HEK293T (cell line): ENCODE measurements at regions not wholly inside any gene's neighbourhood (a gene's known extent, or its start where the extent isn't known, plus 50 kb on each side); places are given as distances from the start of the nearest gene placed in this dataset.

Experiments used
- CTCF ChIA-PET: fragments of 350-600 bp; formaldehyde crosslinking; extraction: SDS; loops from one replicate; lab custom pipeline; 2021; ENCODE audit warnings: antibody characterized with exemption, inconsistent platforms; lab: Yijun Ruan, JAX
- POLR2A ChIA-PET: fragments of 350-600 bp; formaldehyde crosslinking; extraction: SDS; loops from one replicate; lab custom pipeline; 2020; ENCODE audit warnings: antibody characterized with exemption, inconsistent platforms; lab: Yijun Ruan, JAX
- DNase-seq: peaks from one replicate; pipeline ENCODE4 v3.0.0; 2012; ENCODE audit warnings: mixed read lengths; ENCODE audit errors: extremely low spot score
- ARNT ChIP-seq: fragments of 450-650 bp; IDR thresholded peaks from 2 replicates; pipeline ENCODE4 v1.6.1; 2017; ENCODE audit warnings: mild to moderate bottlenecking
- BHLHE40 ChIP-seq: fragments of 450-650 bp; IDR thresholded peaks from 2 replicates; pipeline ENCODE4 v1.6.1; 2016; ENCODE audit warnings: mild to moderate bottlenecking, moderate library complexity, borderline replicate concordance
- CTBP1 ChIP-seq: fragments of 450-650 bp; IDR thresholded peaks from 2 replicates; pipeline ENCODE4 v1.6.1; 2016; ENCODE audit warnings: borderline replicate concordance
- ELF4 ChIP-seq: fragments of 450-650 bp; IDR thresholded peaks from 2 replicates; pipeline ENCODE4 v1.6.1; 2017; ENCODE audit warnings: antibody characterized with exemption
- FOXA1 ChIP-seq: fragments of 450-650 bp; IDR thresholded peaks from 2 replicates; pipeline ENCODE4 v1.6.1; 2016; ENCODE audit warnings: mild to moderate bottlenecking
- FOXK2 ChIP-seq: fragments of 450-650 bp; IDR thresholded peaks from 2 replicates; pipeline ENCODE4 v1.6.1; 2016; ENCODE audit warnings: mild to moderate bottlenecking
- FOXM1 ChIP-seq: fragments of 450-650 bp; IDR thresholded peaks from 2 replicates; pipeline ENCODE4 v1.6.1; 2017; ENCODE audit warnings: mild to moderate bottlenecking, borderline replicate concordance
- HDGF ChIP-seq: fragments of 450-650 bp; IDR thresholded peaks from 2 replicates; pipeline ENCODE4 v1.6.1; 2017; ENCODE audit warnings: antibody characterized with exemption, borderline replicate concordance
- L3MBTL2 ChIP-seq: fragments of 450-650 bp; conservative IDR thresholded peaks from 2 replicates; pipeline ENCODE4 v1.6.1; 2016; ENCODE audit warnings: mild to moderate bottlenecking
- LEF1 ChIP-seq: fragments of 450-650 bp; IDR thresholded peaks from 2 replicates; pipeline ENCODE4 v1.6.1; 2017; ENCODE audit warnings: mild to moderate bottlenecking, borderline replicate concordance
- NFRKB ChIP-seq: fragments of 450-650 bp; IDR thresholded peaks from 2 replicates; pipeline ENCODE4 v1.6.1; 2016; ENCODE audit warnings: mild to moderate bottlenecking, moderate library complexity
- SP1 ChIP-seq: fragments of 450-650 bp; IDR thresholded peaks from 2 replicates; pipeline ENCODE4 v1.6.1; 2017
- SUZ12 ChIP-seq: fragments of 450-650 bp; IDR thresholded peaks from 2 replicates; pipeline ENCODE4 v1.6.1; 2016; ENCODE audit warnings: mild to moderate bottlenecking
- TARDBP ChIP-seq: fragments of 450-650 bp; IDR thresholded peaks from 2 replicates; pipeline ENCODE4 v1.6.1; 2016
- ZNF384 ChIP-seq: fragments of 450-650 bp; IDR thresholded peaks from 2 replicates; pipeline ENCODE4 v1.6.1; 2016
- TF ChIP-seq, protein P1 (sequence below): fragments of 450-650 bp; IDR thresholded peaks from 2 replicates; pipeline ENCODE4 v1.6.1; 2016

DNA sequence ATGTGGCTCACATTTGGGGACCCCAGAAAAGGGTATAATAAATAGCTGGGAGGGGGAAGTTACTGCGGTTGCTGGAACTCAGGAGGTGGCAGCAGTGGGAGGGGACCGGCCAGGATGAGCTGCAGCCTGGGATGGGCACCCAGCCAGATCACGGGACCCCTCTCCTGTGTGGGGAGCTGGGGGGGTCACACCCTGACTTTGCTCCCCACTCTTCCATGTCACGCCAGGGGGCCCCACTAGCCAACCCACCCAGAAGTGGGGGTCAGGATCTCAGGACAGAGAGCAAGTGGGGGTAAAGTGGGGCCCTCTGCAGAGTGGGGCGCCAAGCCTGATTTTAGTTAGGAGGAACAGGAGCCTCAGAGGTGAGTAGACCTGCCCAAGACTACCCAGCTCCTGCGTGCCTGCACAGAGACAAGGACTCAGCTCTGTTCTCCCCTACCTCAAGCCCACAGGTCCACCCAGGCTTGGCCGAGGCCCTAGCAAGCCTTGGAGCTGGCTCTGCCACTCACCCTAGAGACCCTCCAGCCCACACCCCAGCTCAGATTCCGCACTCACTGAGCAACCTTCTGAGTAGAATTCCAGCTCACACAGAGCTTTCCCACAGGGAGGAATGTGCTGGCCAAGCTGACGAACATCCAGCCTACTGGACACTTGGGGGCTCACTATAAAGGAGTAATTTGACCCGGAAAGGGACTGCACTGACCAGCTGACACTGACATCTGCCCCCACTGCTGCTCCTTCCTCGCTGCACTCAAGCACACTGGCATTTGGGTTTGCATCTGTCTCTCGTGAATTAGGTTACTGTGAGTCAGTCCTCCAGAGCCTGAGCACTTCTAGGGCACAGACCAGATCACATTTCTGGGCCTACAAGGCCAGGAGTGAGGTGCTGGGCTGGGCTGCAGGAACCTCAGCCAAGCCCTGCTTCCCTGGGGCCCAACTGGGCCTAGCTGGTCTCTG is 310.1 kb downstream of the C16orf95 start:
- TF ChIP-seq NFRKB (no peak), L3MBTL2 (no peak), FOXA1 (no peak), ELF4 (no peak), HDGF (no peak), BHLHE40 (no peak), CTBP1 (no peak), SP1 (no peak), TARDBP (no peak), ZNF384 (no peak), FOXK2 (no peak)
- TF ChIP-seq, protein P1, sequence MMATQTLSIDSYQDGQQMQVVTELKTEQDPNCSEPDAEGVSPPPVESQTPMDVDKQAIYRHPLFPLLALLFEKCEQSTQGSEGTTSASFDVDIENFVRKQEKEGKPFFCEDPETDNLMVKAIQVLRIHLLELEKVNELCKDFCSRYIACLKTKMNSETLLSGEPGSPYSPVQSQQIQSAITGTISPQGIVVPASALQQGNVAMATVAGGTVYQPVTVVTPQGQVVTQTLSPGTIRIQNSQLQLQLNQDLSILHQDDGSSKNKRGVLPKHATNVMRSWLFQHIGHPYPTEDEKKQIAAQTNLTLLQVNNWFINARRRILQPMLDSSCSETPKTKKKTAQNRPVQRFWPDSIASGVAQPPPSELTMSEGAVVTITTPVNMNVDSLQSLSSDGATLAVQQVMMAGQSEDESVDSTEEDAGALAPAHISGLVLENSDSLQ = no peak
- POLR2A ChIA-PET = no interaction called here
- DNase-seq = no peak
- CTCF ChIA-PET = interaction anchor here (1.5 kb wide), 1 partner anchor 11 kb away, joined by 4 read pairs; no protein-coding TSS in a partner anchor

DNA sequence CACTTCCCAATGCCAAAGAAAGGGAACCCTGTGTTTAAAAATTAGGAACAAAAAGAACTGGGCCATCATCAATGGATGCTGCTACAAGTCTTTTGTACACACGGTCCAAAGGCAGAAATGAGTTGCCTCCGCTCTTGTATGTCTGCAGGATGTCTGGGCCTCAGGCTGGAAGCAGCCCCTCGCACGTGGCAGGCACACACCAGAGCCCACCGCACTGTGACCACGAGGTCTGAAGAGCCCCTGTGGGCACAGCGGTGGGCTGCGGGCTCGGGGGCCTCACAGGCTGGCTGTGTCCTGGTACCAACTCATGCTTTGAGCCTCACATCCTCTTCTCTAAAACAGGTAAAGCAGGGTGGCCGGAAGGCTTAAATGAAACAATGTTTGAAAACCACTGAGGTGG is 309.3 kb downstream of the C16orf95 start:
- CTCF ChIA-PET = no interaction called here
- no peak for DNase-seq
- POLR2A ChIA-PET = no interaction called here
- no peak for TF ChIP-seq ZNF384
- no peak for TF ChIP-seq SP1
- TF ChIP-seq L3MBTL2 = no peak
- TF ChIP-seq, protein P1 = no peak
- TF ChIP-seq FOXM1 = no peak
- no peak for TF ChIP-seq BHLHE40
- no peak for TF ChIP-seq FOXA1
- TF ChIP-seq CTBP1 = no peak
- TF ChIP-seq SUZ12 = no peak
- TF ChIP-seq TARDBP = no peak
- TF ChIP-seq NFRKB = no peak
- TF ChIP-seq LEF1 = no peak
- no peak for TF ChIP-seq ARNT
- TF ChIP-seq ELF4 = no peak
- no peak for TF ChIP-seq HDGF

DNA sequence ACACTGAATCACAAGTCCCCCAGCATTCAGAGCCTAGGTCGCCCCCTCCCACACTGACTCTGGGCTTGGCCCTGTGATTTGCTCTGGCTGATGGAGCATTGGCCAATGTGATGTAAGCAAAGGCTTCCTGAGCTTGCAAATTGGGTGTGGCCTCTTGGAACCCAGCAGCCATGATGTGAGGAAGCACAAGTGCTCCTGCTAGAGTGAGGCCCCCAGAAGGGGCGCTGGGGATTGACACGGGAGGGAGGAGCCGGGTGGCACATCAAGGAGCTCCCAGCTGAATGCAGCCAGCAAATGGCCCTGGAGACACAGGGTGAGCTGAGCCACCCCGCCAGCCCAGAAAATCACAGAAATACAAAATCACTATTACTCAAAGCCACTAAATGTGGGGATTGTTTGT is 308.5 kb downstream of the C16orf95 start:
- ChIA-PET POLR2A (no interaction called here), CTCF (no interaction called here)
- no peak for DNase-seq
- TF ChIP-seq ELF4 = no peak
- no peak for TF ChIP-seq FOXM1
- no peak for TF ChIP-seq LEF1
- TF ChIP-seq BHLHE40 = no peak
- TF ChIP-seq HDGF = no peak
- no peak for TF ChIP-seq SP1
- no peak for TF ChIP-seq ZNF384
- no peak for TF ChIP-seq FOXA1
- TF ChIP-seq CTBP1 = no peak
- TF ChIP-seq NFRKB = no peak
- TF ChIP-seq FOXK2 = no peak
- TF ChIP-seq SUZ12 = no peak
- TF ChIP-seq ARNT = no peak
- TF ChIP-seq, protein P1 = no peak
- no peak for TF ChIP-seq L3MBTL2
- no peak for TF ChIP-seq TARDBP

DNA sequence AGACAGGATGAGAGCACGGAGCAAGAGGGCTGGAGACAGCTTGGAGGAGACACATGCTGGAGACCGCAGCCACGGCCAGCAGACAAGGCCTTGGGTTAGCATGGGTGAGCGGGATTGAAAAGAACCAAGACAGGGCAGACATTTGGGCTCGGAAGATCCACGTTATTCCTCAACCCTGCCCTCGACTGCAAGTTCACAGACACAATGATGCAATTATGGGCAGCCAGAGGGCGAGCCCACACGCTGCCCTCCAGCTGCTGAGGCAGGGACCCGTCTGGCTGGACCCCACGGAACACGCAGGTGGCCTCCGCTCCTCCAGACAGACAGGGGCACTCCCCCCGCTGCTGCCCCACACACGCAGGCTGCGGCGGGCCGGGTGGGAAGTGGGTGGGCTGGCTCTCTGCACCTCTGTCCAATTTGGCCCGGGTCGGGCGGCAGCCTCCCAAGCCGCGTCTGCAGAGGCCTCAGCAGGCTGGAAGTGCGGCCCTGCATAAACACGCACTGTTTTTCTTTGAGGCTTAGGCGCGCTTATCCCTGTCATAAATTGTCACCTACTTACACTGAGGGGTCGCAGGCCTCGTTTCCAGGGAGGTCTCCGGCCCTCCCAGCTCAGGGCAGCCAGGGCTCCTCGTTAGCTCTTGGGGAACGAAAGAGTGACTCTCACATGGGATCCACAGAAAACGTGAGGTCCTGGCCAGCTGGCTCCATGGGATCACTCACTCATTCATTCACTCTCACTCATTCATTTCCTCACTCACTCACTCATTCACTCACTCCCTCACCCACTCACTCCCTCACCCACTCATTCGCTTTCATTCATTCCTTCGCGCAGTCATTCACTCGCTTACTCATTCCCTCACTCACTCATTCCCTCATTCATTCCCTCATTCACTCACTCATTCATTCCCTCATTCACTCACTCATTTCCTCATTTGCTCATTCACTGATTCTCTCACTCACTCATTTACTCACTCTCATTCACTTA is 303.9 kb downstream of the C16orf95 start:
- DNase-seq = no peak
- ChIA-PET CTCF (no interaction called here), POLR2A (no interaction called here)
- no peak for TF ChIP-seq TARDBP
- TF ChIP-seq ARNT = no peak
- no peak for TF ChIP-seq LEF1
- no peak for TF ChIP-seq SUZ12
- no peak for TF ChIP-seq ZNF384
- no peak for TF ChIP-seq L3MBTL2
- no peak for TF ChIP-seq FOXK2
- TF ChIP-seq, protein P1 = no peak
- no peak for TF ChIP-seq SP1
- TF ChIP-seq BHLHE40 = no peak
- TF ChIP-seq ELF4 = no peak
- no peak for TF ChIP-seq HDGF
- TF ChIP-seq FOXM1 = no peak
- TF ChIP-seq NFRKB = no peak
- TF ChIP-seq FOXA1 = no peak
- no peak for TF ChIP-seq CTBP1
